GM18502 (cell line): ENCODE measurements at regions not wholly inside any gene's neighbourhood (a gene's known extent, or its start where the extent isn't known, plus 50 kb on each side); places are given as distances from the start of the nearest gene placed in this dataset.
"Not testable (repeated sequence)": the region's sequence is repeated elsewhere in the genome, so short reads cannot be mapped to it uniquely, and the experiment has no call there.

Source experiments
- ATAC-seq: cut with Tn5 transposase; IDR thresholded peaks from one replicate; pipeline ENCODE4 v1.9.1; 2021; ENCODE audit warnings: mild to moderate bottlenecking; ENCODE audit not compliant: unreplicated experiment, poor library complexity

DNA sequence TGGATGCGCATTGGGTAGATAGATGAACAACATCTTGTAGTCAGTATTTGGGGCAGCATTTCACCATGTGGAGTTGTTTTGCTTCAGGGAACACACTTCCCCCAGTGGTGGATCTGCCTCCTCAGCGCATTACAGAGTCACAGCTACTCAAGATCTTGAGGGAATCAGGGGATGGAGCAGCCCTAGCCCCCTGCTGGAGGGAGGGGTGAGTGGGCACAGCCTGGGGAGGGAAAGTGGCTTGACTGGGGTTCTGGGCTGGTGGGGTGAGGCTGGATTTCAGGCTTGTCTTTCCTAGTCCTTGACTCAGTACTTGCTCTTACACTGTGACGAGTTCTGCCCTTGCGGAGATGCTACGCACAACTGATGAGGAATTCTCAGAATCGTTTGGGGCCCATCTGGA, 271.0 kb upstream of the HS6ST1 start:
- ATAC-seq, result no peak

DNA sequence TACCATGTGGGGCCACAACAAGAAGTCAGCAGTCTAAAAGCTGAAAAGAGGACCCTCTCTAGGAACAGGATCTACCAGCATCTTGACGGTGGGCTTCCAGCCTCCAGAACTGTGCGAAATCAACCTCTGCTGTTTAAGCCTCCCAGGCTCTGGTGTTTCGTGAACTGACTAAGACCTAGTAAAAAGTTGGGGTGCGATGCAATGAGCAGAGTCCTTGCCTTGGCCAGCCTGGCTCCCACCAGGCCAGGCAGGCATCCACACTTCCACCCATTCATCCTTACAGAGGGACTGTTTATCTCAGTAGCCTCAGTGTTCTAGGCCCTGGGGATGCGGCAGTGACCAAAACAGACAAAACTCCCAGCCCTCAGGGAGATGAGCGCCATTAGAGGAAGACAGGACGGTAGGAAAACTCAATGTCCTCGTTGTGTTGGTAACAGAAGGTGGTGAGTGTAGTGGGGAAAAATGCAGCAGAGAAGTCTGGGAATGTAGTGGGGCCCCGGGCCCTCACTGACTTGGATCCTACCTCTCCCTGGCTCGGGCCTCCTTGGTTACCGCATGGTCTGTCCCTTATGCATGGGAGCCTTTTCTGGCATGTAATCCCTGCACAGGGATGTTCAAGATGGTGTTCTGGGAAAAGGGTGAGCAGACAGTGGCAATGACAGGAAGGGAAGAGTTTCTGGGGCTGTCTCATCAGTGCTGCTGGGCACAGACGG, 271.8 kb upstream of the HS6ST1 start:
- ATAC-seq, result no peak

- ATAC-seq, result no peak
Observed at GRCh38 chr2:128591022-128591860, 272.6 kb upstream of the HS6ST1 start.

DNA sequence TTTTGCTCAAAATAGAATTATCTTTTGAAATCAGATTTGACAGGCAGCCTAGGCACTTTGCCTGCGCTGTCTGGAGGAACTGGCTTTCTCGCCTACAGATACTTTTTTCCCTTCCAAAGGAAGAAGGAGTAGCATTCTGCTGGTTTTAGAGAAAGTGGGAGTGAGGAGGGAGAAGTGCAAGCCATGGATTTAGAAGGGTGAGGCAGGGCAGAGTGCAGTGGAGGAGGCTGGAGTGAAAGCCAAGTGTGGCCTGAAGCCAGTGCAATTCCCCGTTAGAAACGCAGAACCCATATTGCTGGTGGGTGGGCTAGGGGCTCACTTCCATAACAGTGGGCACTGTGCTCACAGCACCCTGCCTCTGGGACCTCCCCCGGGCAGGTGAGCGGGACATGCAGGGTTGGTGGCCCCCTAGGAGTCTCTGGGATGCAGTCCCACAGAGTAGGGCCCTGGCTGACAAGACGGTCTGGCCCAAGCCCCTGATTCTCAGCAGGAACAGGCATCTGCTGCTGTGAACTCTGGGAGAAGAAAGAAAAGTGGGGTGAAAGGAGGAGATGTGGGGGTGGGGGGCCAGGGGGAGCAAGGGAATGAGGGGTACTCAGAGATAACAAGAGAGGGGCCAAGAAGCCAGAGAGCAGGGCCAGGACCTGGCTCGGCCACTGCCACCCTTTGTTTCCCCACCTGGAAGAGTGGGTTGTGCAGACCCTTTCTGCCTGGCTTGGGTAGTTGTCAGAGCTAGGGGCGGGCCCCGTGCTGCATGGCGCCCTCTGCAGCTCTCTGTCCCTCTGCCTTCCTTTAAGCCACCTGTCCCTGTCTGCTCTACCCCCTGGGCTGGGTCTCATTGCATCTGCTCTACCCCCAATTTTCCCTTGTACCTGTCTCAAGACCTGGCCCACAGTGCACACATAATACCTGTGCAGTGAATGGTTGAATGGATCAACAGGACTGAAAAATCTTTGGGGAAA, 273.5 kb upstream of the HS6ST1 start:
- ATAC-seq, result no peak

DNA sequence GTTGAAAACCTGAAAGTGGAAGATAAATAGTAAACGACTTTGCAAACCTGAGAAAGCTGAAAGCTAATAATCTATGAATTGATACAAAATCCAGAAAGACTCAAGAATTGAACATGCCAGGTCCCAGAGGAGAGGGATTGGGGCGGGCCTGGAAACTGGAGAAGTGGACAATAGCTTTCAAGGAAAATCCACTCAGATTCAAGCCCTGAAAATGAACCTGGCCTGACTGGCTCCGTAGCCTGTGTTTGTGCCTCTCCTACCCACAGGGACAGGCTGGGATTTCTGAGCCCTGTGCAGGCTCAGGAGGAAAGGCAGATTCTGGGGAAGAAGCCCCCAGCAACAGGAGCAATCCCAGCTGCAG, 274.8 kb upstream of the HS6ST1 start:
- no peak for ATAC-seq

GRCh38 chr2:128593879-128594650, 275.4 kb upstream of the HS6ST1 start:
- ATAC-seq, result no peak

- ATAC-seq, result no peak
Observed at GRCh38 chr2:128594651-128594910, 275.9 kb upstream of the HS6ST1 start.

DNA sequence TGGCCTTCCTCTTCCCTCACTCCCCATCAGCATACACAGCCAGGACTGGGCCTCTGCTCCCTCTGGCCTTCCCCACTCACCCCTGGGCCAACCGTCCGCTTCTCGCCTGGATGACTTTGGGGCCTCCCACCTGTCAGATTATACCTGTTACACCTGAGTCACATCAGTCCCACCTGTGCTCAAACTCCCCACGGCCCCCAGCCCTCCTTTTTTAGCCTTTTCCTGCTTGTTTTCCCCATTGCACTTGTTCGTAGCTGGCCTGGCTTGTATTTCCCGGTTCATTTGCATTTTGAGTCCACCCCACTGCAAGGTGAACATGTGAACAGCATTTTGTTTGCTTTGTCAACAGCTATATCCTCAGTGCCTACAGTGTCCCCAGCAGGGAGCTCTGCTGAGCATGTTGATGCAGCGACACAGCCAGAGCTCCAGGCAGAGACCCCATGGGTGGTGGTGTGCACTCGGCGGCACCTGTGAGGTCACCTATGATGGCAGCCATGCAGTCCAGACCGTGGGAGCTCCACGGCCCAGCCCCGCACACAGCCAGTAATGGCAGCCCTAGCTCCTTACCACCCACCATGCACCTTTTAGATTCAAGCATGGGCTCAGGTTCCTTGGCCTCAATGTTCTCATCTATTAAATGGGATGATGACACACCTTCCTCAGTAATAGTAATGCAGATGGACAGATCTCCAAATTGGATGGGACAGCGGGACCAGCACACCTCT, 276.4 kb upstream of the HS6ST1 start:
- ATAC-seq, result no peak

- no peak for ATAC-seq
Observed at GRCh38 chr2:128595763-128596395, 277.2 kb upstream of the HS6ST1 start.

GRCh38 chr2:128596396-128597120, 277.9 kb upstream of the HS6ST1 start:
- no peak for ATAC-seq

- ATAC-seq, result no peak
Observed at GRCh38 chr2:128597121-128597762, 278.6 kb upstream of the HS6ST1 start.

DNA sequence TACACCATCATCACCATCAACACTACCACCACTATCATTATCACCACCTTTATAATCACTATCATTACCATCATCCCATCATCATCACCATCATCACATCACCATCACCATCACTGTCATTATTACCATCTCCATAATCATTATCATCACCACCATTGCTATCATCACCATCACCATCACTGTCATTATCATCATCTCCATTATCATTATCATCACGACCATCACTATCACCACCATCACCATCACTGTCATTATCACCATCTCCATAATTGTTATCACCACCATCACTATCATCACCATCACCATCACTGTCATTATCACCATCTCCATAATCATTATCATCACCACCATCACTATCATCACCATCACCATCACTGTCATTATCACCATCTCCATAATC, 279.6 kb upstream of the HS6ST1 start:
- ATAC-seq, result not testable (repeated sequence)

DNA sequence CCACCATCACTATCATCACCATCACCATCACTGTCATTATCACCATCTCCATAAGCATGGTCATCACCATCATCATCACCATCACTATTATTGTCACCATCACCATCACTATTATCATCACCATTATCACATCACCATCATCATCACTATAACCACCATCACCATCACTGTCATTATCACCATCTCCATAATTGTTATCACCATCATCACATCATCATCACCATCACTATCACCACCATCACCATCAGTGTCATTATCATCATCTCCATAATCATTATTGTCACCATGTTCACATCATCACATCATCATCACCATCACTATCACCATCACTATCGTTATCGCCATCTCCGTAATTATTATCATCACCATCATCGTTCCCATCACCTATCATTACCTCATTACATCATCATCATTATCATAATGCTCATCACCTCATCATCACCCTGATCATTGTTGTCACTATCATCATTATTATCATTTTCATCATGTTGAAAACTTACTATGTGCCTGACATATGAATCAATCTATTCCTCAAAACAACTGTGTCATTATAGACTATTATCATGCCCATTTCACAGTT, 280.3 kb upstream of the HS6ST1 start:
- no peak for ATAC-seq

DNA sequence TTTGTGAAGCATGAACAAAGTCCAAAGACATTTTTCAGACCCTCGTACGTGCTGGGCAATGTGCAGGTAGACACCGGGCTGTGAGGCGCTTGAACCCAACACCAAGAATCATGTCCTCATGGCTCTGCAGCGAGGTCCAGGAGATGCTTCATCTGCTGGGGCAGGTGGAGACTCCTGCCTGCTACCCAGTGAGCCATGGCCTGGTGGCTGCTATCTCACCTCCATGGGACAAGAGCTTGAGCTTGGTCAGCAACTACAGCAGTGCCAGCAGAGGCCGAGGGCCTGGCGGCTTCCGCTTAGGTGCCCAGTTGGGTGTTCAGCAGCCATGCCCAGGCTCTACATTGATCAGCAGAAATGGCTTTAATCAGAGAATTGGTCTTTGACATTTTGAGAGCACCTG, 281.0 kb upstream of the HS6ST1 start:
- no peak for ATAC-seq

DNA sequence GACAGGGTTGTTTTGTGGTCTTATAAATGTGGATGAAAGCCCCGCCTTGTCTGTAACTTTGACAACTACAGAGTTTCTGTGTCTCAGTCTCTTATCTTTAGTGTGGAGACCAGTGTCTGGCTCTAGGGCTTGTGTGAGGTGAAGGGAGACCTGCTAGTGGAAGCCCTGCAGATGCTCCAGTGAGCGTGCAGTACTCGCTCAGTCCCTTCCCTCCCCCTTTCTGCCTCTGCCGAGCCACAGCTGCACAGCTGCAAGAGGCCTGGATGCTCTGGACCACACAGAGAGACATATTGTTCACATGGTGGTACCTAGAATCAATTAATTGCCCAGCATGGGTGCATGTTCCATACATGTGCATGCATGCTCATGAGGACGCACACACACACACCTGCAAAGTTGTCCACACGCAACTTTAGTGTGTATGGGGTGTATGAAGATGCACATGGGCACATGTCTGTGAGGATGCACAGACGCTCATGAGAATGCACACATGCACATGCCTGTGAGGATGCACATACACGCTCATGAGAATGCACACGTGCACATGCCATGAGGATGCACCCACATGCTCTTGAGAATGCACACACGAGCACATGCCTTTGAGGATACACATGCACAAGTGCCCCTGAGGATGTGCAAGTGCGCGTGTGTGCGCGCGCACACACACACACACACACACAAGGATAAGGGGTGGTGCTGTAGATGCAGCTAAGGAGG, 282.1 kb upstream of the HS6ST1 start:
- ATAC-seq, result no peak

DNA sequence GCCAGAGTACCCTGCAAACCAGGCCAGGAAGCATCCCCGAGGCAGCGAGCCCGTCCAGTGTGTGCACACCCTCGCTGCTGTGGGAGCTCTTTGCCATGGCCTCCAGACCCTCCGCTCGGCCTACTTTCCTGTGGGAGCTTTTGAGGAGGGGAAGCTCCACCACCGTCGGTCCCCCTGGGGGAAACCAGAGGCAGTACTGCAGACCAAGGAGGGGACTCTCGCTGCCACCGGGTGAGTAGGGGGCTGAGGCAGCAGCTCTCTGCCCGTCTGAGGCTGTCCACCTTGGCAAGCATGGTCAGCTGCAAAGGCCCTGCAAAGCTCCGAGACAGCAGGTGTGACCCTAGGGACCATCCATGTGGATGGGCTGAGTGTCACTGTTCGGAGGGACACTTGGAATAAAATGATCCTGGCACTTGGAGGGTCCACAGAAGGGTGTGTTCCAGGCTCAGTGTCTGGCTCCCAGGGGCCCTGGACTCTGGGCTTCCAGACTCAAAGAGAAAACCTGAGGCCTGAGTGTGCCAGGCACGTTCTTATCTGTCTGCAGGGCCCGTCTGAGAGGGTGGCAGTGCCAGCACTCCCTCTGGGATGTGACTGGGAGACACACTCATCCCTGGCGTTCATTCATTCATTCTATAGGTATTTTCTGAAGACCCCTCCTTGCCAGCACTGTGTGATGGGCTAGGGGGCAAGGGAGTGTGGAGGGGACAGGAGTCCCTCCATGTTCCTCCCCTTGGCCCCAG, 282.8 kb upstream of the HS6ST1 start:
- no peak for ATAC-seq
